Vagina (tissue), 2 donors: ENCODE measurements at regions not wholly inside any gene's neighbourhood (a gene's known extent, or its start where the extent isn't known, plus 50 kb on each side); places are given as distances from the start of the nearest gene placed in this dataset.

Source experiments
- POLR2AphosphoS5 ChIP-seq, 2 donors: sonication (generic); formaldehyde crosslinking; IDR thresholded peaks; one replicate each; pipeline ENCODE4 v1.9.0; 2017; ENCODE audit warnings: antibody characterized with exemption in 2 of 2, mild to moderate bottlenecking in 2 of 2, low read depth in 1 of 2; ENCODE audit not compliant: insufficient read depth in 1 of 2
- TF ChIP-seq, protein P1 (sequence below), 3 experiments: fragments of 450-650 bp in 2 of 3; fragments of 200-600 bp in 1 of 3; sonication (generic) in 1 of 3; IDR thresholded peaks; one replicate each; pipeline ENCODE4 v1.5.1; 2017 to 2019; ENCODE audit warnings: antibody characterized with exemption in 3 of 3, mild to moderate bottlenecking in 2 of 3, moderate library complexity in 2 of 3

DNA sequence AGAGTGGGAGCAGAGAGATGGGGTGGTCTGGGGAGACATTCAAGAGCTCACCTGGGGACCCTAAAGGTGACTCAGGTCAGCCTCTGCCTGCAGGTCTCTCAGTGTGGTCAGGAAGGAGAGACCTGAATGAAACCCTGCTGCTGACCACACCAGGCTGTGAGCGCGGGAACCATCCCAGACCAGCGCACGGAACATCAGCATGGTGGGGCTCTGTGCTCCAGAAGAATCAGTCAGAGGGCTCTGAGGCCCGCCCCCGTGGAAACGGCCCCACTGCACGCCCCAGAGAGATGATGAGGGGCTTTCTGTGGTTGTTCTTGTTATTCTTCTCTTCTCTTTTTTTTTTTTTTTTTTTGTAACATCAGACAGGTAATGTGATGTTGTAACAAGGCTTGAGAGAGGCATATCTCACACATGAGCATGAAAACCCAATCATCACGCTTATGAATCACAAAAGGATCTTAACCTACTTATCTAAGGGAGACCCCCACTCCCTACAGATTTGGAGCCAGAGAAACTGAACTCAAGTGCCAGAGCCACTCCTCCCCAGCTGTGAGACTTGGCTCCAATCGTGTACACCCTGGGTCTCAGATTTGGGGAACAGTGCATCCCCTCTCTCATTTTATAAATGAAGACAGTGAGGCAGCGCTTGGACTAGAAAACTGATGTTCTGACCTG, 302.2 kb downstream of the EIPR1 start:
- TF ChIP-seq, protein P1, sequence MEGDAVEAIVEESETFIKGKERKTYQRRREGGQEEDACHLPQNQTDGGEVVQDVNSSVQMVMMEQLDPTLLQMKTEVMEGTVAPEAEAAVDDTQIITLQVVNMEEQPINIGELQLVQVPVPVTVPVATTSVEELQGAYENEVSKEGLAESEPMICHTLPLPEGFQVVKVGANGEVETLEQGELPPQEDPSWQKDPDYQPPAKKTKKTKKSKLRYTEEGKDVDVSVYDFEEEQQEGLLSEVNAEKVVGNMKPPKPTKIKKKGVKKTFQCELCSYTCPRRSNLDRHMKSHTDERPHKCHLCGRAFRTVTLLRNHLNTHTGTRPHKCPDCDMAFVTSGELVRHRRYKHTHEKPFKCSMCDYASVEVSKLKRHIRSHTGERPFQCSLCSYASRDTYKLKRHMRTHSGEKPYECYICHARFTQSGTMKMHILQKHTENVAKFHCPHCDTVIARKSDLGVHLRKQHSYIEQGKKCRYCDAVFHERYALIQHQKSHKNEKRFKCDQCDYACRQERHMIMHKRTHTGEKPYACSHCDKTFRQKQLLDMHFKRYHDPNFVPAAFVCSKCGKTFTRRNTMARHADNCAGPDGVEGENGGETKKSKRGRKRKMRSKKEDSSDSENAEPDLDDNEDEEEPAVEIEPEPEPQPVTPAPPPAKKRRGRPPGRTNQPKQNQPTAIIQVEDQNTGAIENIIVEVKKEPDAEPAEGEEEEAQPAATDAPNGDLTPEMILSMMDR (IDR thresholded peaks at IDR 0.05) = no peak
- TF ChIP-seq POLR2AphosphoS5 (IDR thresholded peaks at IDR 0.05; ENCODE audit: insufficient read depth in 1 of 2, low read depth in 1 of 2) = no peak
